ENCODE measurements at regions not wholly inside any gene's neighbourhood (a gene's known extent, or its start where the extent isn't known, plus 50 kb on each side); places are given as distances from the start of the nearest gene placed in this dataset.

- H3K27ac ChIP-seq (ENCODE audit: low read depth, low read length) = no peak overlapping the region
- no peaks in the 10 kb centered on the region for H3K36me3 ChIP-seq (ENCODE audit: control insufficient read depth, insufficient read depth, low read length)
- H3K4me1 ChIP-seq (ENCODE audit: control insufficient read depth, insufficient read depth, low read length) = no peaks in the 10 kb centered on the region
- no peak overlapping the region for H3K4me3 ChIP-seq (ENCODE audit: low read depth, low read length)
- H3K9me3 ChIP-seq (ENCODE audit: control insufficient read depth, insufficient read depth, low read length) = no peaks in the 10 kb centered on the region
- H3K27me3 ChIP-seq (ENCODE audit: control insufficient read depth, insufficient read depth, low read length) = no peaks in the 10 kb centered on the region
- no peak overlapping the region for H3K9ac ChIP-seq (ENCODE audit: low read depth, low read length)
Measured at GRCh38 chr3:88616413-88616812, 466.7 kb downstream of the C3orf38 start.

GRCh38 chr3:88617283-88617682, 467.5 kb downstream of the C3orf38 start:
- Histone ChIP-seq H3K4me1 (ENCODE audit: control insufficient read depth, insufficient read depth, low read length) (no peaks in the 10 kb centered on the region), H3K36me3 (ENCODE audit: control insufficient read depth, insufficient read depth, low read length) (no peaks in the 10 kb centered on the region), H3K4me3 (ENCODE audit: low read depth, low read length) (no peak overlapping the region), H3K27ac (ENCODE audit: low read depth, low read length) (no peak overlapping the region), H3K27me3 (ENCODE audit: control insufficient read depth, insufficient read depth, low read length) (no peaks in the 10 kb centered on the region), H3K9ac (ENCODE audit: low read depth, low read length) (no peak overlapping the region), H3K9me3 (ENCODE audit: control insufficient read depth, insufficient read depth, low read length) (no peaks in the 10 kb centered on the region)

DNA sequence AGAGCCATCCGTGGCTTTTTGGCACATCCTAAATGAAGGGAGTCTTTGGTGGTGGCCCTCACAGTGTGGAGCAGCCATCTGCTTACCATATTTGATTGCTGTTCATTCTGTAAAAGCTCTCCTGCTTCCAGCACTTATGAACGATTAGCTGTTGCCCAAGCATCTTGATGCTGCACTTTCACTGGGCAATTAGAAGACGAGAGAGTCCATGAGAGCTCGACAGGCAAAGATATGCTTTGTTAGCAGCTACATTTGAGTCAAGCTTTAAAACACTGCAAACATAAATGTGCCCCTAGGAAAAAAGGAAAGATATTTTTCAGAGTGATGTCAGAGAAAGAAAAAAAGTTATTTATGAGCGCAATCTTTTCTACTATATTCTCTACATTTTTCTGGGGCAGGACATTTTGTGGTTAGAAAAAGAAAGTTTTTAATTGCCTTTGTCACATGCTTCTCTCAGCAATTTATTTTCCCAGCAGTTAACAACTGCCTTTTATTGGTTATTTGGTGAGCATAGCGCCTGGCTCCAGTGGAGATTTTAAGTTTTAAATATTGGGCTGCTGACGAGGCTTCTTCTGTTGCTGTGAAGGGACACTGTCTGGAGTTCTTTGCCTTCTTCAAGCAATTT, 468.4 kb downstream of the C3orf38 start:
- Histone ChIP-seq H3K27ac (ENCODE audit: low read depth, low read length) (no peak overlapping the region), H3K36me3 (ENCODE audit: control insufficient read depth, insufficient read depth, low read length) (no peaks in the 10 kb centered on the region), H3K4me1 (ENCODE audit: control insufficient read depth, insufficient read depth, low read length) (no peaks in the 10 kb centered on the region), H3K4me3 (ENCODE audit: low read depth, low read length) (no peak overlapping the region), H3K27me3 (ENCODE audit: control insufficient read depth, insufficient read depth, low read length) (no peaks in the 10 kb centered on the region), H3K9me3 (ENCODE audit: control insufficient read depth, insufficient read depth, low read length) (no peaks in the 10 kb centered on the region), H3K9ac (ENCODE audit: low read depth, low read length) (no peak overlapping the region)

DNA sequence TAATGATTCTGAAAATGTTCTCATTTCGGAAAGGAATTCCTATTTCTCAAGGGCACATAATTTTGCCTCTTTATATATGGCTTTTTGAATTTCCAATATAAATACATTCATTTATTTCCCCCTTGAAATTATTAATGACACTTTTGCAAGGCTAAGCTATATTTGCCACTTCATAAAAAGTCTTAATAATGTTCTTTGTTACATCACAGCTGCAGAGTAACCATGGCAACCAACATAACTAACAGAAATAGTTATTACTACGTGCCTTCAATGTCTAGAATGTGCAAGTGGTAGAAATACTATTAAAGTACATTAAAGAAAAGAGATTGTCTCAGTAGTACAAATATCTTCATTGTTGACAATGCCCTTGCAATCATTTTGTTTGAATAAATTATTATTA, 471.8 kb downstream of the C3orf38 start:
- no peaks in the 10 kb centered on the region for H3K9me3 ChIP-seq (ENCODE audit: control insufficient read depth, insufficient read depth, low read length)
- H3K27me3 ChIP-seq (ENCODE audit: control insufficient read depth, insufficient read depth, low read length) = no peaks in the 10 kb centered on the region
- H3K4me3 ChIP-seq (ENCODE audit: low read depth, low read length) = no peak overlapping the region
- H3K36me3 ChIP-seq (ENCODE audit: control insufficient read depth, insufficient read depth, low read length) = no peaks in the 10 kb centered on the region
- H3K9ac ChIP-seq (ENCODE audit: low read depth, low read length) = no peak overlapping the region
- H3K27ac ChIP-seq (ENCODE audit: low read depth, low read length) = no peak overlapping the region
- no peaks in the 10 kb centered on the region for H3K4me1 ChIP-seq (ENCODE audit: control insufficient read depth, insufficient read depth, low read length)

GRCh38 chr3:88623709-88624108, 473.9 kb downstream of the C3orf38 start:
- no peaks in the 10 kb centered on the region for H3K27me3 ChIP-seq (ENCODE audit: control insufficient read depth, insufficient read depth, low read length)
- H3K36me3 ChIP-seq (ENCODE audit: control insufficient read depth, insufficient read depth, low read length) = no peaks in the 10 kb centered on the region
- H3K4me3 ChIP-seq (ENCODE audit: low read depth, low read length) = no peak overlapping the region
- no peaks in the 10 kb centered on the region for H3K9me3 ChIP-seq (ENCODE audit: control insufficient read depth, insufficient read depth, low read length)
- no peak overlapping the region for H3K27ac ChIP-seq (ENCODE audit: low read depth, low read length)
- H3K9ac ChIP-seq (ENCODE audit: low read depth, low read length) = no peak overlapping the region
- no peaks in the 10 kb centered on the region for H3K4me1 ChIP-seq (ENCODE audit: control insufficient read depth, insufficient read depth, low read length)

- no peaks in the 10 kb centered on the region for H3K4me1 ChIP-seq (ENCODE audit: control insufficient read depth, insufficient read depth, low read length)
- H3K9ac ChIP-seq (ENCODE audit: low read depth, low read length) = no peak overlapping the region
- H3K9me3 ChIP-seq (ENCODE audit: control insufficient read depth, insufficient read depth, low read length) = no peaks in the 10 kb centered on the region
- H3K27me3 ChIP-seq (ENCODE audit: control insufficient read depth, insufficient read depth, low read length) = no peaks in the 10 kb centered on the region
- no peaks in the 10 kb centered on the region for H3K36me3 ChIP-seq (ENCODE audit: control insufficient read depth, insufficient read depth, low read length)
- H3K27ac ChIP-seq (ENCODE audit: low read depth, low read length) = no peak overlapping the region
- H3K4me3 ChIP-seq (ENCODE audit: low read depth, low read length) = no peak overlapping the region
Measured at GRCh38 chr3:88626456-88627120, 476.8 kb downstream of the C3orf38 start.

DNA sequence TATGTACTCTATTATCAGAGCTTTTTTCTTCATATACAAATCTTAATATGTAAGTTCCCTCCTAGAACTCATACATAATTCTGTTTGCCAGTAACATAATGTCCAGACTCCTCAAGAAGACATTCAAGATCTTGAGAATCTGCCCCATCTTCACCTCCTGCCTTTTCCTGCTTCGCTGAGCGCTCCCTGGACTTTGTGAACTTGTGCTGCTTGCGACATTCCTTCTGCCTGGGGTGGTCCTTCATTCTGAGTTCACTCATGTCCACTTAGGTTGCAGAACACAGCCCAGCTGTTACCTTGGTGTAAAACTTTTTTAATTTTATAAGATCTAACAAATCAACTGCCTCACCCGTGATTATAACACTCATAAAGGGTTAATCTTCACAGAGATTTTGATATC, 478.5 kb upstream of the EPHA3 start:
- no peak overlapping the region for H3K9ac ChIP-seq (ENCODE audit: low read depth, low read length)
- H3K9me3 ChIP-seq (ENCODE audit: control insufficient read depth, insufficient read depth, low read length) = no peaks in the 10 kb centered on the region
- no peak overlapping the region for H3K4me3 ChIP-seq (ENCODE audit: low read depth, low read length)
- no peaks in the 10 kb centered on the region for H3K36me3 ChIP-seq (ENCODE audit: control insufficient read depth, insufficient read depth, low read length)
- no peaks in the 10 kb centered on the region for H3K27me3 ChIP-seq (ENCODE audit: control insufficient read depth, insufficient read depth, low read length)
- no peak overlapping the region for H3K27ac ChIP-seq (ENCODE audit: low read depth, low read length)
- H3K4me1 ChIP-seq (ENCODE audit: control insufficient read depth, insufficient read depth, low read length) = no peaks in the 10 kb centered on the region

- no peaks in the 10 kb centered on the region for H3K27me3 ChIP-seq (ENCODE audit: control insufficient read depth, insufficient read depth, low read length)
- H3K36me3 ChIP-seq (ENCODE audit: control insufficient read depth, insufficient read depth, low read length) = no peaks in the 10 kb centered on the region
- H3K9me3 ChIP-seq (ENCODE audit: control insufficient read depth, insufficient read depth, low read length) = no peaks in the 10 kb centered on the region
- no peak overlapping the region for H3K9ac ChIP-seq (ENCODE audit: low read depth, low read length)
- no peak overlapping the region for H3K4me3 ChIP-seq (ENCODE audit: low read depth, low read length)
- no peak overlapping the region for H3K27ac ChIP-seq (ENCODE audit: low read depth, low read length)
- no peaks in the 10 kb centered on the region for H3K4me1 ChIP-seq (ENCODE audit: control insufficient read depth, insufficient read depth, low read length)
Measured at GRCh38 chr3:88632226-88632625, 475.2 kb upstream of the EPHA3 start.

- Histone ChIP-seq H3K9ac (ENCODE audit: low read depth, low read length) (no peak overlapping the region), H3K36me3 (ENCODE audit: control insufficient read depth, insufficient read depth, low read length) (no peaks in the 10 kb centered on the region), H3K9me3 (ENCODE audit: control insufficient read depth, insufficient read depth, low read length) (no peaks in the 10 kb centered on the region), H3K27ac (ENCODE audit: low read depth, low read length) (no peak overlapping the region), H3K27me3 (ENCODE audit: control insufficient read depth, insufficient read depth, low read length) (no peaks in the 10 kb centered on the region), H3K4me1 (ENCODE audit: control insufficient read depth, insufficient read depth, low read length) (peaks cover 6% of the 10 kb centered on the region; the same call in 1 of the 2 replicates), H3K4me3 (ENCODE audit: low read depth, low read length) (no peak overlapping the region)
Measured at GRCh38 chr3:88640581-88640980, 466.8 kb upstream of the EPHA3 start.

GRCh38 chr3:88641033-88641604, 466.3 kb upstream of the EPHA3 start:
- Histone ChIP-seq H3K4me3 (ENCODE audit: low read depth, low read length) (no peak overlapping the region), H3K9ac (ENCODE audit: low read depth, low read length) (no peak overlapping the region), H3K27me3 (ENCODE audit: control insufficient read depth, insufficient read depth, low read length) (no peaks in the 10 kb centered on the region), H3K4me1 (ENCODE audit: control insufficient read depth, insufficient read depth, low read length) (peaks cover 6% of the 10 kb centered on the region; the same call in 1 of the 2 replicates), H3K36me3 (ENCODE audit: control insufficient read depth, insufficient read depth, low read length) (no peaks in the 10 kb centered on the region), H3K27ac (ENCODE audit: low read depth, low read length) (no peak overlapping the region), H3K9me3 (ENCODE audit: control insufficient read depth, insufficient read depth, low read length) (no peaks in the 10 kb centered on the region)

- Histone ChIP-seq H3K4me3 (ENCODE audit: low read depth, low read length) (no peak overlapping the region), H3K36me3 (ENCODE audit: control insufficient read depth, insufficient read depth, low read length) (no peaks in the 10 kb centered on the region), H3K27ac (ENCODE audit: low read depth, low read length) (no peak overlapping the region), H3K27me3 (ENCODE audit: control insufficient read depth, insufficient read depth, low read length) (no peaks in the 10 kb centered on the region), H3K9me3 (ENCODE audit: control insufficient read depth, insufficient read depth, low read length) (no peaks in the 10 kb centered on the region), H3K4me1 (ENCODE audit: control insufficient read depth, insufficient read depth, low read length) (no peaks in the 10 kb centered on the region), H3K9ac (ENCODE audit: low read depth, low read length) (no peak overlapping the region)
Measured at GRCh38 chr3:88657459-88657858, 450.0 kb upstream of the EPHA3 start.
